ENCODE measurements at regions not wholly inside any gene's neighbourhood (a gene's known extent, or its start where the extent isn't known, plus 50 kb on each side); places are given as distances from the start of the nearest gene placed in this dataset.

DNA sequence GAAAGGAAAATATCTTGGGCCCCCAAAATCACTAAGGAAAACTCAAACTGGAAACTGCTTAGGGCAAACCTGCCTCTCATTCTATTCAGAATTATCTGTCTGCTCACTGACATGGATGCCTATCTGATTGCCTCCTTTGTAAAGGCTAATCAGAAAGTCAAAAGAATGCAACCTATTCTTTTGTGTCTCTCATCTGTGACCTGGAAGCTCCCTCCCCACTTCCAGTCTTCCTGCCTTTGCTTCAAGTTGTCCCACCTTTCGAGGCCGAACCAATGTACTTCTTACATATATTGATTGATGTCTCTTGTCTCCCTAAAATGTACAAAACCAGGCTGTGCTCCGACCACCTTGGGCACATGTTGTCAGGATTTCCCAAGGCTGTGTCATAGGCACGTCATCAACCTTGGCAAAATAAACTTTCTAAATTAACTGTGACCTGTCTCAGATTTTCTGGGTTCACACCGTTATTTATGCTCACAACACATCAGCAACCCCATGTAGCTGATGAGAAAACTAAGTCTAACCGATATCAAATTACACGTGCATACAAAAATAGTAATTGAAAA, 302.3 kb upstream of the NRIP1 start:
- BruUV-seq (replicated peaks), result no TSS peak
- no peaks in the 10 kb centered on the region for H3K4me1 ChIP-seq (ENCODE audit: control insufficient read depth, insufficient read depth, low read length)
- H3K27me3 ChIP-seq (ENCODE audit: control insufficient read depth, insufficient read depth, low read length), result no peaks in the 10 kb centered on the region
- H3K36me3 ChIP-seq (ENCODE audit: control insufficient read depth, insufficient read depth, low read length), result no peaks in the 10 kb centered on the region
- TF ChIP-seq TCF7L2 (IDR thresholded peaks at IDR 0.05; ENCODE audit: low read depth, low read length), result no peak
- TF ChIP-seq, protein P1, sequence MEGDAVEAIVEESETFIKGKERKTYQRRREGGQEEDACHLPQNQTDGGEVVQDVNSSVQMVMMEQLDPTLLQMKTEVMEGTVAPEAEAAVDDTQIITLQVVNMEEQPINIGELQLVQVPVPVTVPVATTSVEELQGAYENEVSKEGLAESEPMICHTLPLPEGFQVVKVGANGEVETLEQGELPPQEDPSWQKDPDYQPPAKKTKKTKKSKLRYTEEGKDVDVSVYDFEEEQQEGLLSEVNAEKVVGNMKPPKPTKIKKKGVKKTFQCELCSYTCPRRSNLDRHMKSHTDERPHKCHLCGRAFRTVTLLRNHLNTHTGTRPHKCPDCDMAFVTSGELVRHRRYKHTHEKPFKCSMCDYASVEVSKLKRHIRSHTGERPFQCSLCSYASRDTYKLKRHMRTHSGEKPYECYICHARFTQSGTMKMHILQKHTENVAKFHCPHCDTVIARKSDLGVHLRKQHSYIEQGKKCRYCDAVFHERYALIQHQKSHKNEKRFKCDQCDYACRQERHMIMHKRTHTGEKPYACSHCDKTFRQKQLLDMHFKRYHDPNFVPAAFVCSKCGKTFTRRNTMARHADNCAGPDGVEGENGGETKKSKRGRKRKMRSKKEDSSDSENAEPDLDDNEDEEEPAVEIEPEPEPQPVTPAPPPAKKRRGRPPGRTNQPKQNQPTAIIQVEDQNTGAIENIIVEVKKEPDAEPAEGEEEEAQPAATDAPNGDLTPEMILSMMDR (IDR thresholded peaks at IDR 0.05), result no peak
- no peak for TF ChIP-seq SIN3A (IDR thresholded peaks at IDR 0.05; ENCODE audit: borderline replicate concordance, insufficient read depth, low read depth, low read length)
- no peak for TF ChIP-seq POLR2AphosphoS5 (IDR thresholded peaks at IDR 0.05; ENCODE audit: low read depth, low read length)
- TF ChIP-seq, protein P2, sequence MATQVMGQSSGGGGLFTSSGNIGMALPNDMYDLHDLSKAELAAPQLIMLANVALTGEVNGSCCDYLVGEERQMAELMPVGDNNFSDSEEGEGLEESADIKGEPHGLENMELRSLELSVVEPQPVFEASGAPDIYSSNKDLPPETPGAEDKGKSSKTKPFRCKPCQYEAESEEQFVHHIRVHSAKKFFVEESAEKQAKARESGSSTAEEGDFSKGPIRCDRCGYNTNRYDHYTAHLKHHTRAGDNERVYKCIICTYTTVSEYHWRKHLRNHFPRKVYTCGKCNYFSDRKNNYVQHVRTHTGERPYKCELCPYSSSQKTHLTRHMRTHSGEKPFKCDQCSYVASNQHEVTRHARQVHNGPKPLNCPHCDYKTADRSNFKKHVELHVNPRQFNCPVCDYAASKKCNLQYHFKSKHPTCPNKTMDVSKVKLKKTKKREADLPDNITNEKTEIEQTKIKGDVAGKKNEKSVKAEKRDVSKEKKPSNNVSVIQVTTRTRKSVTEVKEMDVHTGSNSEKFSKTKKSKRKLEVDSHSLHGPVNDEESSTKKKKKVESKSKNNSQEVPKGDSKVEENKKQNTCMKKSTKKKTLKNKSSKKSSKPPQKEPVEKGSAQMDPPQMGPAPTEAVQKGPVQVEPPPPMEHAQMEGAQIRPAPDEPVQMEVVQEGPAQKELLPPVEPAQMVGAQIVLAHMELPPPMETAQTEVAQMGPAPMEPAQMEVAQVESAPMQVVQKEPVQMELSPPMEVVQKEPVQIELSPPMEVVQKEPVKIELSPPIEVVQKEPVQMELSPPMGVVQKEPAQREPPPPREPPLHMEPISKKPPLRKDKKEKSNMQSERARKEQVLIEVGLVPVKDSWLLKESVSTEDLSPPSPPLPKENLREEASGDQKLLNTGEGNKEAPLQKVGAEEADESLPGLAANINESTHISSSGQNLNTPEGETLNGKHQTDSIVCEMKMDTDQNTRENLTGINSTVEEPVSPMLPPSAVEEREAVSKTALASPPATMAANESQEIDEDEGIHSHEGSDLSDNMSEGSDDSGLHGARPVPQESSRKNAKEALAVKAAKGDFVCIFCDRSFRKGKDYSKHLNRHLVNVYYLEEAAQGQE (IDR thresholded peaks at IDR 0.05; ENCODE audit: insufficient read depth in 1 of 2, low read depth in 2 of 2, low read length in 1 of 2), result no peak
- no peak overlapping the region for H3K4me3 ChIP-seq (ENCODE audit: low read depth in 2 of 2, low read length in 2 of 2)
- DNase-seq (ENCODE audit: low read depth, low spot score) (no peak), ATAC-seq (no peak)
- CTCF ChIA-PET, result no interaction called here
- no peak overlapping the region for H3K27ac ChIP-seq (ENCODE audit: low read length)
- POLR2A ChIA-PET, result no interaction called here
- in situ Hi-C loops (cut with HindIII; ENCODE audit: low pct_unique_long_range_greater_than_20kb, low sequenced_read_pairs) (no loop called here), intact Hi-C loops (cut with micrococcal nuclease; ENCODE audit: unreplicated experiment) (no loop called here)
- no peaks in the 10 kb centered on the region for H3K9me3 ChIP-seq (ENCODE audit: control insufficient read depth, insufficient read depth, low read depth, low read length)

DNA sequence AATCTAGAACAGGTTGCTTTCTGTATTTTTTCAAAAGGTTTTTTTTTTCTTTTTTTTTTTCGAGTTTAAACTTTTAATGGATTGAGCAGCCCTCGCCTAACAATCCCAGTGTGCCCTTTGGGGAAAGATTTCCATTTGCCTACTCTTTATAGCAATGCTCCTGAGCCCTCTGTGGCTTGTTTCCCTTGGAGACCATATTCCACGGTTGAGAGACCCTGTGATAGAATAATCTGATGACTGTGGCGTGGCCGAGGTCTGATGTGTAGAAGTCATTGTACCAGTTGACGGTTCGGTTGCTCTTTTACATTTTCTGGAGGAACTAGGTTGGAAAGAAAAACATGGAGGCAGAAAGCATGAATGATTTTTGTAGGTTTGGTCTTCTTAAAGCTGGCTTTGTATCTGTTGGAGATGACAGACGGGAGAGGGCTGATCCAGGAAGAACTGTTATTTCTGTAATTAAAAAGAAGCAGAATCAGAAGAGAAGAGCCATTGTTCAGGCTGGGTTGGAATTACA, 305.7 kb upstream of the NRIP1 start:
- Histone ChIP-seq H3K9me3 (ENCODE audit: control insufficient read depth, insufficient read depth, low read depth, low read length) (no peaks in the 10 kb centered on the region), H3K4me1 (ENCODE audit: control insufficient read depth, insufficient read depth, low read length) (no peaks in the 10 kb centered on the region; the same call in 1 of the 2 replicates), H3K27me3 (ENCODE audit: control insufficient read depth, insufficient read depth, low read length) (no peaks in the 10 kb centered on the region), H3K27ac (ENCODE audit: low read length) (no peak overlapping the region), H3K36me3 (ENCODE audit: control insufficient read depth, insufficient read depth, low read length) (no peaks in the 10 kb centered on the region), H3K4me3 (ENCODE audit: low read depth in 2 of 2, low read length in 2 of 2) (no peak overlapping the region)
- TF ChIP-seq, protein P2 (IDR thresholded peaks at IDR 0.05; ENCODE audit: insufficient read depth in 1 of 2, low read depth in 2 of 2, low read length in 1 of 2), result no peak
- no peak for TF ChIP-seq SIN3A (IDR thresholded peaks at IDR 0.05; ENCODE audit: borderline replicate concordance, insufficient read depth, low read depth, low read length)
- TF ChIP-seq, protein P1 (IDR thresholded peaks at IDR 0.05), result no peak
- TF ChIP-seq TCF7L2 (IDR thresholded peaks at IDR 0.05; ENCODE audit: low read depth, low read length), result no peak
- TF ChIP-seq POLR2AphosphoS5 (IDR thresholded peaks at IDR 0.05; ENCODE audit: low read depth, low read length), result no peak
- ChIA-PET CTCF (no interaction called here), POLR2A (no interaction called here)
- in situ Hi-C loops (cut with HindIII; ENCODE audit: low pct_unique_long_range_greater_than_20kb, low sequenced_read_pairs), result no loop called here
- DNase-seq (ENCODE audit: low read depth, low spot score) (no peak), ATAC-seq (no peak)
- intact Hi-C loops (cut with micrococcal nuclease; ENCODE audit: unreplicated experiment), result no loop called here
- BruUV-seq (replicated peaks), result no TSS peak

Measured in Panc1 (cell line).